H1 (cell line): ENCODE measurements at regions not wholly inside any gene's neighbourhood (a gene's known extent, or its start where the extent isn't known, plus 50 kb on each side); places are given as distances from the start of the nearest gene placed in this dataset.

Experiments
- CTCF ChIA-PET: fragments of 300-600 bp; sonication (Branson Sonifier 250); formaldehyde crosslinking; loops from one replicate; lab custom pipeline; 2021; ENCODE audit not compliant: partially characterized antibody; lab: Charles Lee
- POLR2A ChIA-PET: fragments of 300-600 bp; sonication (Branson Sonifier 250); formaldehyde crosslinking; loops from one replicate; lab custom pipeline; 2021; ENCODE audit warnings: inconsistent platforms; ENCODE audit not compliant: partially characterized antibody; lab: Charles Lee
- DNase-seq, 2 experiments: peaks; one replicate each; pipeline versions ENCODE4 v3.0.0 to v3.0.0-alpha.2; 2010 to 2022; ENCODE audit warnings: low spot score in 2 of 2, low read depth in 1 of 2, mixed read lengths in 1 of 2
- FAIRE-seq: peaks from 2 replicates; lab custom pipeline; 2011; peaks lifted over from hg19 to GRCh38; lab: Jason Lieb, UNC
- H2AFZ ChIP-seq: 2 replicates; pipeline ENCODE4 v1.8.1; 2012; ENCODE audit warnings: low read length, inconsistent platforms
- H2AK5ac ChIP-seq: 2 replicates; pipeline ENCODE4 v1.6.1; 2013; ENCODE audit warnings: low read depth, low read length
- H2BK120ac ChIP-seq: replicated peaks from 2 replicates; pipeline ENCODE3; 2013; ENCODE audit warnings: low read depth, low read length, inconsistent platforms
- H2BK12ac ChIP-seq: 2 replicates; pipeline ENCODE4 v1.6.1; 2013; ENCODE audit warnings: low read depth, low read length
- H2BK15ac ChIP-seq: 2 replicates; pipeline ENCODE4 v1.6.1; 2013; ENCODE audit warnings: low read length
- H2BK20ac ChIP-seq: 2 replicates; pipeline ENCODE4 v1.6.1; 2013; ENCODE audit warnings: low read length
- H2BK5ac ChIP-seq: 2 replicates; pipeline ENCODE4 v1.6.1; 2013; ENCODE audit warnings: low read depth, low read length
- H3K14ac ChIP-seq: 2 replicates; pipeline ENCODE4 v1.6.1; 2013; ENCODE audit warnings: inconsistent platforms; ENCODE audit not compliant: insufficient read length
- H3K18ac ChIP-seq: 2 replicates; pipeline ENCODE4 v1.6.1; 2013; ENCODE audit warnings: low read length; ENCODE audit errors: extremely low read depth
- H3K23ac ChIP-seq: 2 replicates; pipeline ENCODE4 v1.6.1; 2013; ENCODE audit warnings: inconsistent platforms; ENCODE audit not compliant: insufficient read length
- H3K23me2 ChIP-seq: 2 replicates; pipeline ENCODE4 v1.6.1; 2013; ENCODE audit warnings: low read depth, low read length
- H3K27ac ChIP-seq: 2 replicates; pipeline ENCODE4 v1.6.1; 2011; ENCODE audit warnings: low read depth, low read length, inconsistent platforms
- H3K27me3 ChIP-seq, 4 experiments: replicated peaks in 1 of 4; 1 replicate in 1 of 4; 2 replicates in 3 of 4; pipeline versions ENCODE4 v1.6.1 to v1.8.1; 2011 to 2013; ENCODE audit warnings: low read length in 3 of 4, mild to moderate bottlenecking in 3 of 4, inconsistent platforms in 2 of 4, mixed read lengths in 2 of 4, moderate library complexity in 1 of 4; ENCODE audit not compliant: control insufficient read depth in 3 of 4, insufficient read depth in 3 of 4; ENCODE audit errors: extremely low read depth in 1 of 4
- H3K36me3 ChIP-seq, 4 experiments: 2 replicates each; pipeline versions ENCODE4 v1.6.1 to v1.8.1; 2011 to 2013; ENCODE audit warnings: mild to moderate bottlenecking in 4 of 4, low read length in 3 of 4, moderate library complexity in 2 of 4, control low read depth in 1 of 4, inconsistent platforms in 1 of 4; ENCODE audit not compliant: insufficient read depth in 4 of 4, control insufficient read depth in 2 of 4
- H3K4ac ChIP-seq: replicated peaks from 2 replicates; pipeline ENCODE3; 2013; ENCODE audit warnings: low read length, low read depth, mixed read lengths, inconsistent platforms; ENCODE audit not compliant: insufficient read length
- H3K4me1 ChIP-seq, 4 experiments: replicated peaks in 1 of 4; 1 replicate in 1 of 4; 2 replicates in 3 of 4; pipeline versions ENCODE4 v1.6.1 to v1.8.1; 2011 to 2013; ENCODE audit warnings: low read length in 3 of 4, inconsistent platforms in 2 of 4, mixed read lengths in 1 of 4; ENCODE audit not compliant: insufficient read depth in 4 of 4, control insufficient read depth in 3 of 4
- H3K4me2 ChIP-seq, 2 experiments: 2 replicates each; pipeline versions ENCODE4 v1.6.1 to v1.8.1; 2011 to 2013; ENCODE audit warnings: low read depth in 2 of 2, low read length in 2 of 2, control low read depth in 1 of 2, inconsistent platforms in 1 of 2, mild to moderate bottlenecking in 1 of 2; ENCODE audit not compliant: insufficient read depth in 1 of 2
- H3K4me3 ChIP-seq, 4 experiments: fragments of 200-600, 300-600 bp in 1 of 4; sonication (generic), shearing (Covaris generic), sonication (Bioruptor Twin) in 1 of 4; 2 replicates each; pipeline versions ENCODE4 v1.5.1 to v1.8.1; 2011 to 2016; ENCODE audit warnings: low read length in 4 of 4, low read depth in 3 of 4, control low read depth in 2 of 4, inconsistent platforms in 2 of 4, mild to moderate bottlenecking in 2 of 4, mixed read lengths in 1 of 4, moderate library complexity in 1 of 4; ENCODE audit not compliant: insufficient read depth in 2 of 4; ENCODE audit errors: extremely low read depth in 1 of 4
- H3K56ac ChIP-seq: replicated peaks from 2 replicates; pipeline ENCODE3; 2013; ENCODE audit warnings: low read depth, mild to moderate bottlenecking, mixed read lengths, low read length, inconsistent platforms; ENCODE audit not compliant: insufficient read length
- H3K79me1 ChIP-seq: 2 replicates; pipeline ENCODE4 v1.6.1; 2013; ENCODE audit warnings: low read depth, low read length, control low read depth
- H3K79me2 ChIP-seq, 2 experiments: 2 replicates each; pipeline versions ENCODE4 v1.6.1 to v1.8.1; 2012 to 2013; ENCODE audit warnings: low read length in 2 of 2, mild to moderate bottlenecking in 2 of 2, inconsistent platforms in 1 of 2; ENCODE audit not compliant: insufficient read depth in 2 of 2, control insufficient read depth in 1 of 2
- H3K9ac ChIP-seq, 4 experiments: replicated peaks in 1 of 4; 1 replicate in 1 of 4; 2 replicates in 3 of 4; pipeline versions ENCODE4 v1.6.1 to v1.8.1; 2011 to 2013; ENCODE audit warnings: low read depth in 3 of 4, low read length in 3 of 4, control low read depth in 2 of 4, mild to moderate bottlenecking in 2 of 4, moderate library complexity in 2 of 4, inconsistent platforms in 1 of 4; ENCODE audit errors: extremely low read depth in 1 of 4
- H3K9me3 ChIP-seq, 2 experiments: 2 replicates each; pipeline versions ENCODE4 v1.6.1 to v1.8.1; 2012 to 2013; ENCODE audit warnings: mild to moderate bottlenecking in 2 of 2, moderate library complexity in 2 of 2, control low read depth in 1 of 2, inconsistent platforms in 1 of 2, low read depth in 1 of 2, low read length in 1 of 2, mixed read lengths in 1 of 2; ENCODE audit not compliant: insufficient read depth in 2 of 2
- H4K20me1 ChIP-seq, 2 experiments: replicated peaks in 1 of 2; 2 replicates each; pipeline versions ENCODE3 to v1.8.1; 2011 to 2013; ENCODE audit warnings: inconsistent platforms in 2 of 2, low read length in 2 of 2, mild to moderate bottlenecking in 1 of 2; ENCODE audit not compliant: insufficient read depth in 2 of 2, control insufficient read depth in 1 of 2
- H4K5ac ChIP-seq: 2 replicates; pipeline ENCODE4 v1.6.1; 2013; ENCODE audit warnings: low read length, low read depth, mixed read lengths, inconsistent platforms; ENCODE audit not compliant: insufficient read length
- H4K8ac ChIP-seq: 2 replicates; pipeline ENCODE4 v1.8.0; 2013; ENCODE audit warnings: mild to moderate bottlenecking, moderate library complexity, low read length, inconsistent platforms; ENCODE audit not compliant: insufficient read depth; ENCODE audit errors: extremely low read depth
- H4K91ac ChIP-seq: replicated peaks from 2 replicates; pipeline ENCODE3; 2013; ENCODE audit warnings: low read length, mixed read lengths, inconsistent platforms; ENCODE audit not compliant: insufficient read length
- BCL11A ChIP-seq, 2 experiments: IDR thresholded peaks; one replicate each; pipeline ENCODE4 v1.6.1; 2011; ENCODE audit warnings: low read depth in 2 of 2, low read length in 2 of 2, mild to moderate bottlenecking in 2 of 2
- CBX5 ChIP-seq: fragments of 300-800, 300-1000 bp; sonication (generic); IDR thresholded peaks from 2 replicates; pipeline ENCODE4 v1.7.1; 2016; ENCODE audit warnings: antibody characterized with exemption, low read length, low read depth
- FOSL1 ChIP-seq: IDR thresholded peaks from 2 replicates; pipeline ENCODE4 v1.6.1; 2011; ENCODE audit warnings: mild to moderate bottlenecking, low read depth, low read length, moderate library complexity; ENCODE audit not compliant: insufficient read depth
- JUND ChIP-seq: IDR thresholded peaks from 2 replicates; pipeline ENCODE4 v1.6.1; 2011; ENCODE audit warnings: mild to moderate bottlenecking, improper control_type of control experiment, low read length
- MAX ChIP-seq: IDR thresholded peaks from 2 replicates; pipeline ENCODE4 v1.6.1; 2012; ENCODE audit warnings: inconsistent platforms
- NRF1 ChIP-seq: IDR thresholded peaks from 2 replicates; pipeline ENCODE4 v1.6.1; 2011; ENCODE audit warnings: mild to moderate bottlenecking, low read depth, low read length, improper control_type of control experiment
- RBBP5 ChIP-seq: IDR thresholded peaks from 2 replicates; pipeline ENCODE4 v1.7.1; 2012; ENCODE audit warnings: low read depth, mild to moderate bottlenecking, inconsistent platforms, low read length, moderate library complexity, borderline replicate concordance
- YY1 ChIP-seq: IDR thresholded peaks from 2 replicates; pipeline ENCODE4 v1.6.1; 2011; ENCODE audit warnings: low read depth, mild to moderate bottlenecking, low read length
- WGBS, 2 experiments: shearing (Covaris generic) in 1 of 2; methylation state at CpG; one replicate each; pipeline versions ENCODE4 v1.1.6 to v1.1.7; 2013 to 2015; ENCODE audit warnings: low lambda C conversion rate in 2 of 2, mixed read lengths in 2 of 2, inconsistent platforms in 1 of 2, low coverage in 1 of 2, missing lambda C conversion rate in 1 of 2; ENCODE audit not compliant: insufficient replicate concordance in 2 of 2, insufficient coverage in 1 of 2, insufficient read length in 1 of 2; ENCODE audit errors: extremely low coverage in 1 of 2, missing lambda C conversion rate in 1 of 2; 5-methylcytosine and 5-hydroxymethylcytosine counted together

- Histone ChIP-seq H2AFZ (no peak overlapping the region), H3K4me2 (no peak overlapping the region), H4K91ac (no peak overlapping the region), H2BK5ac (no peak overlapping the region), H3K18ac (no peak overlapping the region), H3K4ac (no peak overlapping the region), H2BK20ac (peak overlapping the region; percentile 66; the same call in 1 of the 2 replicates), H3K79me1 (no peaks in the 10 kb centered on the region), H3K23ac (no peak overlapping the region), H3K79me2 (no peaks in the 10 kb centered on the region), H3K4me1 (no peaks in the 10 kb centered on the region), H3K27me3 (no peaks in the 10 kb centered on the region), H3K23me2 (no peaks in the 10 kb centered on the region), H3K27ac (no peak overlapping the region), H3K36me3 (no peaks in the 10 kb centered on the region), H2BK15ac (no peak overlapping the region; the same call in 1 of the 2 replicates), H3K56ac (no peak overlapping the region), H3K9me3 (no peaks in the 10 kb centered on the region), H3K14ac (no peak overlapping the region), H3K9ac (no peak overlapping the region), H4K20me1 (no peaks in the 10 kb centered on the region), H4K8ac (no peak overlapping the region), H2BK120ac (no peak overlapping the region), H3K4me3 (no peak overlapping the region), H2AK5ac (no peak overlapping the region), H4K5ac (no peak overlapping the region), H2BK12ac (0 out of 2 replicates have a peak overlapping the region, but pooled peaks have one; percentile 55)
- TF ChIP-seq RBBP5 (no peak), CBX5 (no peak), NRF1 (no peak), BCL11A (IDR thresholded peaks at IDR 0.05; ENCODE audit: low read depth in 2 of 2, low read length in 2 of 2) (no peak), MAX (no peak), YY1 (no peak), FOSL1 (no peak), JUND (no peak)
- POLR2A ChIA-PET = no interaction called here
- FAIRE-seq (no peak), DNase-seq (no peak)
- 95% methylated on average over 6 of the region's 6 CpGs; no CpG with 5 or more reads in 1 of the 2 experiments for whole genome bisulfite sequencing, 2 experiments
- CTCF ChIA-PET = no interaction called here
These were observed 191.6 kb downstream of the HUNK start for GRCh38 chr21:32064281-32064910.
